HG03571 (cell line): ENCODE measurements at regions not wholly inside any gene's neighbourhood (a gene's known extent, or its start where the extent isn't known, plus 50 kb on each side); places are given as distances from the start of the nearest gene placed in this dataset.
"Not testable (repeated sequence)": the region's sequence is repeated elsewhere in the genome, so short reads cannot be mapped to it uniquely, and the experiment has no call there.

Experiments
- ATAC-seq: cut with Tn5 transposase; IDR thresholded peaks from one replicate; pipeline ENCODE4 v1.9.1; 2021; ENCODE audit not compliant: unreplicated experiment

GRCh38 chr10:62935022-62935421 lies 118.9 kb upstream of the EGR2 start:
- no peak for ATAC-seq

GRCh38 chr10:62934258-62934657 lies 118.1 kb upstream of the EGR2 start:
- no peak for ATAC-seq

- not testable (repeated sequence) for ATAC-seq
Measured at GRCh38 chr10:62928763-62929162, 112.6 kb upstream of the EGR2 start.

GRCh38 chr10:62926407-62926806 lies 110.2 kb upstream of the EGR2 start:
- ATAC-seq = no peak

- no peak for ATAC-seq
Measured at GRCh38 chr10:62924344-62924748, 108.2 kb upstream of the EGR2 start.

- no peak for ATAC-seq
Measured at GRCh38 chr10:62919776-62920175, 103.6 kb upstream of the EGR2 start.

- peak; percentile 70 for ATAC-seq
Measured at GRCh38 chr10:62917475-62918238, 101.5 kb upstream of the EGR2 start.

- ATAC-seq = no peak
Measured at GRCh38 chr10:62916141-62916603, 100.0 kb upstream of the EGR2 start.

GRCh38 chr10:62915158-62915557 lies 99.0 kb upstream of the EGR2 start:
- no peak for ATAC-seq

GRCh38 chr10:62912086-62912485 lies 95.9 kb upstream of the EGR2 start:
- no peak for ATAC-seq

GRCh38 chr10:62911210-62911963 lies 95.2 kb upstream of the EGR2 start:
- no peak for ATAC-seq

- no peak for ATAC-seq
Measured at GRCh38 chr10:62907470-62908212, 91.5 kb upstream of the EGR2 start.

- no peak for ATAC-seq
Measured at GRCh38 chr10:62904281-62904875, 88.2 kb upstream of the EGR2 start.

- ATAC-seq = no peak
Measured at GRCh38 chr10:62903828-62904227, 87.7 kb upstream of the EGR2 start.

GRCh38 chr10:62900829-62901571 lies 84.8 kb upstream of the EGR2 start:
- ATAC-seq = no peak

GRCh38 chr10:62899311-62899710 lies 83.1 kb upstream of the EGR2 start:
- ATAC-seq = no peak

GRCh38 chr10:62895063-62895462 lies 78.9 kb upstream of the EGR2 start:
- no peak for ATAC-seq

GRCh38 chr10:62894156-62894555 lies 78.0 kb upstream of the EGR2 start:
- no peak for ATAC-seq

GRCh38 chr10:62893036-62893435 lies 76.9 kb upstream of the EGR2 start:
- ATAC-seq = no peak

GRCh38 chr10:62890395-62890794 lies 74.2 kb upstream of the EGR2 start:
- ATAC-seq = no peak

- no peak for ATAC-seq
Measured at GRCh38 chr10:62887642-62888041, 71.5 kb upstream of the EGR2 start.
